ENCODE measurements at regions not wholly inside any gene's neighbourhood (a gene's known extent, or its start where the extent isn't known, plus 50 kb on each side); places are given as distances from the start of the nearest gene placed in this dataset.

DNA sequence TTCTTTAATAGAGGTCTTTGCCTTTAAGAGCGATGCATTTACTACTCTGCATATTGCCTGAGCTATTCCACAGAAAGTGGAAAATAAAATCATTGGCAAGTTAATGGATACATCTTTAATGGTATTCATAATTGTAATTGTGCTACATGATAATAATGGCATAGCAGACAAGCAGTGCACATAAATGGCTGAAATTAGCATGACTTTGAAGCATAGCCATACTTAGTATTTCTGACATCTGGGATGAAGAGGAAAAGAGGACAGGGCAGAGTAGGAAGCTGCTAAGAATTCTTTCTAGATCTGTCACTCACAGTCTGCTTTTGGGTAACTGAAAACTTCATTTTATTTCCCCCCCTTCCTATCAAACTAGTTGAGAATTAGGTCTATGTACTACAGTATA, 195.0 kb upstream of the NRIP1 start:
- no peaks in the 10 kb centered on the region for H3K27me3 ChIP-seq (ENCODE audit: control insufficient read depth in 2 of 2, insufficient read depth in 2 of 2, low read length in 2 of 2)
- H4K20me1 ChIP-seq (ENCODE audit: insufficient read depth, low read length), result no peaks in the 10 kb centered on the region
- DNase-seq, result no peak
- H3K27ac ChIP-seq (ENCODE audit: low read depth in 1 of 2, low read length in 2 of 2), result no peak overlapping the region
- no peak overlapping the region for H3K4me3 ChIP-seq (replicated peaks in 1 of 3; ENCODE audit: low read depth in 2 of 3, low read length in 3 of 3)
- WGBS (ENCODE audit: insufficient coverage), result no CpG with 5 or more reads among the region's 1 CpG
- no peak overlapping the region for H2AFZ ChIP-seq (ENCODE audit: insufficient read depth, low read depth, low read length, poor library complexity, severe bottlenecking)
- peaks cover 8 to 9% of the 10 kb centered on the region in 2 donors for H3K4me1 ChIP-seq (ENCODE audit: control insufficient read depth in 1 of 2, insufficient read depth in 2 of 2, low read length in 2 of 2)
- peaks cover 7% of the 10 kb centered on the region for H3K4me1 Mint-ChIP-seq
- H3K9me3 Mint-ChIP-seq, result peaks cover 0 to 2% (median 0%) of the 10 kb centered on the region in 7 donors
- no peak for TF ChIP-seq CTCF (IDR thresholded peaks at IDR 0.05)
- no peaks in the 10 kb centered on the region for H3K79me2 ChIP-seq (ENCODE audit: insufficient read depth, low read length)
- H3K36me3 ChIP-seq (replicated peaks in 1 of 2; ENCODE audit: control insufficient read depth in 1 of 2, insufficient read depth in 2 of 2, low read length in 2 of 2), result no peaks in the 10 kb centered on the region
- H3K4me2 ChIP-seq (replicated peaks; ENCODE audit: extremely low read depth, low read length, poor library complexity, severe bottlenecking), result no peak overlapping the region
- no peak overlapping the region for H3K27ac Mint-ChIP-seq
- intact Hi-C loops (cut with micrococcal nuclease), result no loop called here
- H3K36me3 Mint-ChIP-seq, result no peaks in the 10 kb centered on the region
- no peak overlapping the region for H3K9ac ChIP-seq (ENCODE audit: insufficient read depth, low read length, poor library complexity, severe bottlenecking)
- H3K27me3 Mint-ChIP-seq (ENCODE audit: low read depth in 3 of 3), result peaks cover 0 to 3% (median 0%) of the 10 kb centered on the region in 3 donors
- H3K9me3 ChIP-seq (replicated peaks in 1 of 2; ENCODE audit: control insufficient read depth in 1 of 2, insufficient read depth in 1 of 2, low read length in 2 of 2), result no peaks in the 10 kb centered on the region
- no peak overlapping the region for H3K4me3 Mint-ChIP-seq

DNA sequence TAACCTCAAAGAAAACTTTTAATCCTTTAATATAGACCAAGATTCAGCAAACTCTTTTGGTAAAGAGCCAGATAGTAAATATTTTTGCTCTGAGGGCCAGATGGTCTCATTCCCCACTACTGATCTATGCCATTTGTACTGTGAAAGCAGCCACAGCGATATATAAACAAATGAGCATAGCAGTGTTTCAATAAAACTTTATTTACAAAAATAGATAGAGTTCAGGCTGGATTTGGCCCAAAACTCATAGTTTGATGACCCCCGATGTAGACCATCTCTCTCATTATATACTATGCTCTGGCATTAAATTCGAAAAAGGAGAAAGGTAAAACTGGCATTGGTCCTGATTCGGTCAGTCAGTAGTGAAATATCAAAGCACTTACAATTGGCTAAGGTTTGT, 195.8 kb upstream of the NRIP1 start:
- Histone ChIP-seq H3K4me1 (ENCODE audit: control insufficient read depth in 1 of 2, insufficient read depth in 2 of 2, low read length in 2 of 2) (peaks cover 4 to 5% of the 10 kb centered on the region in 2 donors), H2AFZ (ENCODE audit: insufficient read depth, low read depth, low read length, poor library complexity, severe bottlenecking) (no peak overlapping the region), H3K4me3 (replicated peaks in 1 of 3; ENCODE audit: low read depth in 2 of 3, low read length in 3 of 3) (no peak overlapping the region), H3K9me3 (replicated peaks in 1 of 2; ENCODE audit: control insufficient read depth in 1 of 2, insufficient read depth in 1 of 2, low read length in 2 of 2) (no peaks in the 10 kb centered on the region), H3K4me2 (replicated peaks; ENCODE audit: extremely low read depth, low read length, poor library complexity, severe bottlenecking) (no peak overlapping the region), H3K27ac (ENCODE audit: low read depth in 1 of 2, low read length in 2 of 2) (no peak overlapping the region), H3K36me3 (replicated peaks in 1 of 2; ENCODE audit: control insufficient read depth in 1 of 2, insufficient read depth in 2 of 2, low read length in 2 of 2) (no peaks in the 10 kb centered on the region), H3K9ac (ENCODE audit: insufficient read depth, low read length, poor library complexity, severe bottlenecking) (no peak overlapping the region), H4K20me1 (ENCODE audit: insufficient read depth, low read length) (no peaks in the 10 kb centered on the region), H3K79me2 (ENCODE audit: insufficient read depth, low read length) (no peaks in the 10 kb centered on the region), H3K27me3 (ENCODE audit: control insufficient read depth in 2 of 2, insufficient read depth in 2 of 2, low read length in 2 of 2) (no peaks in the 10 kb centered on the region)
- WGBS (ENCODE audit: insufficient coverage), result no CpG with 5 or more reads among the region's 4 CpGs
- DNase-seq, result no peak
- peaks cover 0 to 2% (median 0%) of the 10 kb centered on the region in 3 donors for H3K27me3 Mint-ChIP-seq (ENCODE audit: low read depth in 3 of 3)
- no peaks in the 10 kb centered on the region for H3K36me3 Mint-ChIP-seq
- peaks cover 0 to 2% (median 0%) of the 10 kb centered on the region in 7 donors for H3K9me3 Mint-ChIP-seq
- intact Hi-C loops (cut with micrococcal nuclease), result no loop called here
- no peak for TF ChIP-seq CTCF (IDR thresholded peaks at IDR 0.05)
- no peak overlapping the region for H3K27ac Mint-ChIP-seq
- no peak overlapping the region for H3K4me3 Mint-ChIP-seq
- peaks cover 4% of the 10 kb centered on the region for H3K4me1 Mint-ChIP-seq

Measured in CD14-positive monocyte (primary cell).